ENCODE measurements at regions not wholly inside any gene's neighbourhood (a gene's known extent, or its start where the extent isn't known, plus 50 kb on each side); places are given as distances from the start of the nearest gene placed in this dataset.

GRCh38 chr13:73715114-73715910 is 418.9 kb downstream of the KLF12 start:
- no peaks in the 10 kb centered on the region for H4K20me1 ChIP-seq (ENCODE audit: insufficient read depth)
- no peaks in the 10 kb centered on the region for H3K36me3 ChIP-seq (ENCODE audit: control insufficient read depth in 1 of 2, insufficient read depth in 2 of 2, low read length in 2 of 2)
- no TSS peak for BruUV-seq (replicated peaks)
- H3K9me2 ChIP-seq (ENCODE audit: insufficient read depth), result no peaks in the 10 kb centered on the region
- DNase-seq (ENCODE audit: low read depth, low spot score) (no peak), ATAC-seq (no peak)
- TF ChIP-seq EZH2 (IDR thresholded peaks at IDR 0.05), result no peak
- no peak for TF ChIP-seq EZH2phosphoT487 (IDR thresholded peaks at IDR 0.05; ENCODE audit: borderline replicate concordance)
- H3K79me2 ChIP-seq (ENCODE audit: insufficient read depth, low read length), result no peaks in the 10 kb centered on the region
- H3K4me2 ChIP-seq (ENCODE audit: low read length), result no peak overlapping the region
- H3K4me1 ChIP-seq (ENCODE audit: control insufficient read depth in 1 of 2, insufficient read depth in 2 of 2, low read length in 2 of 2), result no peaks in the 10 kb centered on the region
- H3K27me3 ChIP-seq (ENCODE audit: insufficient read depth, low read length), result no peaks in the 10 kb centered on the region
- no peak overlapping the region for H3K9ac ChIP-seq (ENCODE audit: low read length)
- H3K9me3 ChIP-seq (ENCODE audit: control insufficient read depth in 1 of 2, insufficient read depth in 1 of 2, low read depth in 1 of 2, low read length in 2 of 2), result no peaks in the 10 kb centered on the region
- no peak overlapping the region for H3K4me3 ChIP-seq (replicated peaks in 1 of 2; ENCODE audit: low read depth in 1 of 2, low read length in 2 of 2)
- ChIA-PET POLR2A (no interaction called here), CTCF (no interaction called here), RAD21 (ENCODE audit: low non-redundant PET in 1 of 2, low total read pairs in 2 of 2, uncharacterized antibody in 2 of 2, unreplicated experiment in 2 of 2) (no interaction called here)
- intact Hi-C loops (cut with micrococcal nuclease), result no loop called here
- no peak overlapping the region for H3K27ac ChIP-seq (ENCODE audit: low read depth, low read length)
- no peak overlapping the region for H2AFZ ChIP-seq (ENCODE audit: low read depth, low read length, poor library complexity, severe bottlenecking)

- Histone ChIP-seq H3K4me2 (ENCODE audit: low read length) (no peak overlapping the region), H3K9me2 (ENCODE audit: insufficient read depth) (no peaks in the 10 kb centered on the region), H2AFZ (ENCODE audit: low read depth, low read length, poor library complexity, severe bottlenecking) (no peak overlapping the region), H3K27ac (ENCODE audit: low read depth, low read length) (no peak overlapping the region), H4K20me1 (ENCODE audit: insufficient read depth) (no peaks in the 10 kb centered on the region), H3K4me1 (ENCODE audit: control insufficient read depth in 1 of 2, insufficient read depth in 2 of 2, low read length in 2 of 2) (no peaks in the 10 kb centered on the region), H3K4me3 (replicated peaks in 1 of 2; ENCODE audit: low read depth in 1 of 2, low read length in 2 of 2) (no peak overlapping the region), H3K36me3 (ENCODE audit: control insufficient read depth in 1 of 2, insufficient read depth in 2 of 2, low read length in 2 of 2) (no peaks in the 10 kb centered on the region), H3K9ac (ENCODE audit: low read length) (no peak overlapping the region), H3K9me3 (ENCODE audit: control insufficient read depth in 1 of 2, insufficient read depth in 1 of 2, low read depth in 1 of 2, low read length in 2 of 2) (no peaks in the 10 kb centered on the region), H3K79me2 (ENCODE audit: insufficient read depth, low read length) (no peaks in the 10 kb centered on the region), H3K27me3 (ENCODE audit: insufficient read depth, low read length) (no peaks in the 10 kb centered on the region)
- DNase-seq (ENCODE audit: low read depth, low spot score) (no peak), ATAC-seq (no peak)
- intact Hi-C loops (cut with micrococcal nuclease), result no loop called here
- BruUV-seq (replicated peaks), result no TSS peak
- ChIA-PET CTCF (no interaction called here), POLR2A (no interaction called here), RAD21 (ENCODE audit: low non-redundant PET in 1 of 2, low total read pairs in 2 of 2, uncharacterized antibody in 2 of 2, unreplicated experiment in 2 of 2) (no interaction called here)
- no peak for TF ChIP-seq POLR2AphosphoS5 (IDR thresholded peaks at IDR 0.05; ENCODE audit: low read depth, low read length)
Observed at GRCh38 chr13:73714522-73714921, 419.7 kb downstream of the KLF12 start.

All from HCT116 (cell line).